ENCODE measurements at regions not wholly inside any gene's neighbourhood (a gene's known extent, or its start where the extent isn't known, plus 50 kb on each side); places are given as distances from the start of the nearest gene placed in this dataset.

GRCh38 chr21:16072737-16073136 lies 343.0 kb downstream of the USP25 start:
- no peak for DNase-seq (ENCODE audit: low read depth)

- no peak for DNase-seq (ENCODE audit: low read depth)
These were observed 343.8 kb downstream of the USP25 start for GRCh38 chr21:16073586-16073985.

GRCh38 chr21:16074950-16075489 lies 345.2 kb downstream of the USP25 start:
- DNase-seq (ENCODE audit: low read depth) = no peak

GRCh38 chr21:16075649-16076282 lies 346.0 kb downstream of the USP25 start:
- DNase-seq (ENCODE audit: low read depth) = no peak

GRCh38 chr21:16076465-16076864 lies 346.7 kb downstream of the USP25 start:
- no peak for DNase-seq (ENCODE audit: low read depth)

- DNase-seq (ENCODE audit: low read depth) = no peak
These were observed 348.6 kb downstream of the USP25 start for GRCh38 chr21:16078382-16078781.

GRCh38 chr21:16079830-16080229 lies 350.0 kb downstream of the USP25 start:
- DNase-seq (ENCODE audit: low read depth) = no peak

- DNase-seq (ENCODE audit: low read depth) = no peak
These were observed 351.5 kb downstream of the USP25 start for GRCh38 chr21:16081304-16081703.

GRCh38 chr21:16082038-16082816 lies 352.4 kb downstream of the USP25 start:
- no peak for DNase-seq (ENCODE audit: low read depth)

- no peak for DNase-seq (ENCODE audit: low read depth)
These were observed 355.1 kb downstream of the USP25 start for GRCh38 chr21:16084776-16085364.

GRCh38 chr21:16085421-16085820 lies 355.6 kb downstream of the USP25 start:
- no peak for DNase-seq (ENCODE audit: low read depth)

GRCh38 chr21:16086121-16086520 lies 356.3 kb downstream of the USP25 start:
- DNase-seq (ENCODE audit: low read depth) = no peak

GRCh38 chr21:16086936-16087335 lies 357.2 kb downstream of the USP25 start:
- DNase-seq (ENCODE audit: low read depth) = no peak

GRCh38 chr21:16087523-16087922 lies 357.7 kb downstream of the USP25 start:
- DNase-seq (ENCODE audit: low read depth) = no peak

- DNase-seq (ENCODE audit: low read depth) = no peak
These were observed 358.3 kb downstream of the USP25 start for GRCh38 chr21:16088056-16088455.

- no peak for DNase-seq (ENCODE audit: low read depth)
These were observed 365.2 kb downstream of the USP25 start for GRCh38 chr21:16095005-16095404.

- DNase-seq (ENCODE audit: low read depth) = no peak
These were observed 367.2 kb downstream of the USP25 start for GRCh38 chr21:16096988-16097387.

- DNase-seq (ENCODE audit: low read depth) = no peak
These were observed 372.3 kb downstream of the USP25 start for GRCh38 chr21:16102113-16102512.

- no peak for DNase-seq (ENCODE audit: low read depth)
These were observed 378.8 kb downstream of the USP25 start for GRCh38 chr21:16108561-16109075.

- no peak for DNase-seq (ENCODE audit: low read depth)
These were observed 383.4 kb downstream of the USP25 start for GRCh38 chr21:16113052-16113715.

- DNase-seq (ENCODE audit: low read depth) = no peak
These were observed 385.7 kb downstream of the USP25 start for GRCh38 chr21:16115461-16115860.

- no peak for DNase-seq (ENCODE audit: low read depth)
These were observed 386.3 kb downstream of the USP25 start for GRCh38 chr21:16116069-16116468.

Data from CMK (cell line).